ENCODE measurements at regions not wholly inside any gene's neighbourhood (a gene's known extent, or its start where the extent isn't known, plus 50 kb on each side); places are given as distances from the start of the nearest gene placed in this dataset.

DNA sequence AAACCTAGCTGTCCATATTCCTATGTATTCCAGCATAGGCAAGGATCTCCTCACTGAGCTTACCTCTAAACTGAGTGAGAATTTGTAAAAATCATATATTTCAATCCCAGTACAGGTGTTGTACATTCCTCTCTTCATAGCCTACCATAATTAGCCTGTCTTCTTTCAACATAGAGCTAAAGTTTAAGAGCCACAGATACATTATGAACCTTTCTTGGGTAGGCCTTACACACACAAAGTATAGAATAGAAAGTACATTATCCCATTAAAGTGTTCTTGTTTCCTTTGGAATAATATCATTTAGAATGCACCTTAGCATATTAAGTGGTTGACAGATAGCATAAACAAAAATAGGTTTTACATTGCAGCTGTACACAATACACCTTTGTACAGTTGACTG is 282.1 kb upstream of the TMEM161B start:
- Histone ChIP-seq H3K36me3 (no peaks in the 10 kb centered on the region), H3K9me3 (no peaks in the 10 kb centered on the region), H3K4me1 (no peaks in the 10 kb centered on the region), H3K27me3 (no peaks in the 10 kb centered on the region), H3K4me3 (no peak overlapping the region), H3K27ac (no peak overlapping the region)
- DNase-seq, result no peak
- TF ChIP-seq, protein P1, sequence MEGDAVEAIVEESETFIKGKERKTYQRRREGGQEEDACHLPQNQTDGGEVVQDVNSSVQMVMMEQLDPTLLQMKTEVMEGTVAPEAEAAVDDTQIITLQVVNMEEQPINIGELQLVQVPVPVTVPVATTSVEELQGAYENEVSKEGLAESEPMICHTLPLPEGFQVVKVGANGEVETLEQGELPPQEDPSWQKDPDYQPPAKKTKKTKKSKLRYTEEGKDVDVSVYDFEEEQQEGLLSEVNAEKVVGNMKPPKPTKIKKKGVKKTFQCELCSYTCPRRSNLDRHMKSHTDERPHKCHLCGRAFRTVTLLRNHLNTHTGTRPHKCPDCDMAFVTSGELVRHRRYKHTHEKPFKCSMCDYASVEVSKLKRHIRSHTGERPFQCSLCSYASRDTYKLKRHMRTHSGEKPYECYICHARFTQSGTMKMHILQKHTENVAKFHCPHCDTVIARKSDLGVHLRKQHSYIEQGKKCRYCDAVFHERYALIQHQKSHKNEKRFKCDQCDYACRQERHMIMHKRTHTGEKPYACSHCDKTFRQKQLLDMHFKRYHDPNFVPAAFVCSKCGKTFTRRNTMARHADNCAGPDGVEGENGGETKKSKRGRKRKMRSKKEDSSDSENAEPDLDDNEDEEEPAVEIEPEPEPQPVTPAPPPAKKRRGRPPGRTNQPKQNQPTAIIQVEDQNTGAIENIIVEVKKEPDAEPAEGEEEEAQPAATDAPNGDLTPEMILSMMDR (IDR thresholded peaks at IDR 0.05), result no peak
- no peak for TF ChIP-seq POLR2A (IDR thresholded peaks at IDR 0.05)

DNA sequence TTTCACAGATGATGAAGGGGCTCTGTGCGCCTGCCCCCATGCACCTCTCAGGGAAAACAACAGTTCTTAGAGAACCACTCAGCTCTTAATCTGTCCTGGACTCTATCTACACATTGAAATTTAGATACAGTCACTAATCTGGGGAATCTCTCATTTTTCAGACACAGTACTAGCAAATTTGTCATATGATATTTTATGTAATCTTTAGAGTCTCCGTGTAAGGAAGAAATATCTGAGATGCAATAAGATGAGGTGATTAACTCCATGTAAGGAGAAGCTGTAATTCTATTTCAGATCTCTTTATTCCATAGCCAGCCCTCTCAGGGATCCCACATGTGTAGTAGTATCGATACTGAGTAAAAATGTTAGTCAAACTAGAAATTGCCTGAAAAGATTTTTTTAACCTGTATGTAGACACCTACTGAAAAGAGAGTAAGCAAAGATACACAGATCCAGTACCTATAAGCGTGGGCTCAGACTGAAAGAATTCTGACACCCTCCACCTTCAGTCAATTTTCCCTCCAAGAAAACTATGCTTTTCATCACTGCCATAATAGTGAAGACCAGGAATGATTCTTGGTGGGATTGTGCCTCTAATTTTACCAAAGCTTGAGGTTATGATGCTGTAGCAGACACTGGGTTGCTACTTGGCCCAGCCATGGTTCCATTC is 279.6 kb upstream of the TMEM161B start:
- no peak for TF ChIP-seq POLR2A (IDR thresholded peaks at IDR 0.05)
- TF ChIP-seq, protein P1 (IDR thresholded peaks at IDR 0.05), result no peak
- H3K36me3 ChIP-seq, result no peaks in the 10 kb centered on the region
- no peak overlapping the region for H3K4me3 ChIP-seq
- H3K27ac ChIP-seq, result no peak overlapping the region
- no peaks in the 10 kb centered on the region for H3K9me3 ChIP-seq
- no peak for DNase-seq
- H3K27me3 ChIP-seq, result no peaks in the 10 kb centered on the region
- no peaks in the 10 kb centered on the region for H3K4me1 ChIP-seq

DNA sequence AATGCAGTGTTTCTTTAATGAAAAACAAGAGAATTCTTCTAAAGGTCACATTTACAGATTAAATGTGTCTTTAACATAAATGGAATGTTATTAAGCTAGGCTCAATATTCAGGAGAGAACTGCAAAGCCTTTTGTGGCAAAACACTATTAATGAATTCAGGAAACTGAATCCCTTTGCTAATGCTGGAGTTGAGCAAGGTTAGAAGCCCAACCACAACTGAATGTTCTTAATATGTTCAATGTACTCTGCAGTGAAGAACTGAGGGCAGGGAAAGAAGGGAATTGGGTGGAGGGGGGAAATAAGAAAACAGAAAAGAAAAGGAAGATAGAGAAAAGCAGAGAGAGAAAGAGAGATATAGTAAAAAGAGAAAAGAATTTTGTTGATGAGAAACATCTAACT is 276.7 kb upstream of the TMEM161B start:
- H3K36me3 ChIP-seq, result no peaks in the 10 kb centered on the region
- TF ChIP-seq, protein P1 (IDR thresholded peaks at IDR 0.05), result no peak
- TF ChIP-seq POLR2A (IDR thresholded peaks at IDR 0.05), result no peak
- H3K27ac ChIP-seq, result no peak overlapping the region
- H3K9me3 ChIP-seq, result no peaks in the 10 kb centered on the region
- H3K4me1 ChIP-seq, result no peaks in the 10 kb centered on the region
- no peaks in the 10 kb centered on the region for H3K27me3 ChIP-seq
- DNase-seq, result no peak
- no peak overlapping the region for H3K4me3 ChIP-seq

DNA sequence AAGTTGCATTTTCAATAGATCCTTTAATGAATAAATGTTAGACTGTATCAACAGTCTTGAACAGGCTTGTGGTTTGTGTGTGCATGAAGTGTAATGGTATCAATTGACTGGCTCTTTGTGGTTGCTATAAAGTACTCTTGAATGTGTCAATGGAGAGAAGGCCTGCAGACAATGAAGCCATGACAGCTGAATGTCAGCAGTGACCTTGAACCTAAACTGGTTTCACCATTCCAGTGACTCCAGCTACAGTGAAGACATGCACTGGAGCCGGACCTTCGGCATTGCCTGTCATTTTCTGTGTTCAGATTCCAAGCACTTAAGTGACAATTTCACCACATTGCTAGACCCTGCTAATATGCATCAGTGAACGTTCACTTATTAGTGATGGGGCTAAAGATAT is 276.0 kb upstream of the TMEM161B start:
- no peak for DNase-seq
- Histone ChIP-seq H3K4me3 (no peak overlapping the region), H3K27me3 (no peaks in the 10 kb centered on the region), H3K9me3 (no peaks in the 10 kb centered on the region), H3K36me3 (no peaks in the 10 kb centered on the region), H3K4me1 (no peaks in the 10 kb centered on the region), H3K27ac (no peak overlapping the region)
- TF ChIP-seq, protein P1 (IDR thresholded peaks at IDR 0.05), result no peak
- no peak for TF ChIP-seq POLR2A (IDR thresholded peaks at IDR 0.05)

DNA sequence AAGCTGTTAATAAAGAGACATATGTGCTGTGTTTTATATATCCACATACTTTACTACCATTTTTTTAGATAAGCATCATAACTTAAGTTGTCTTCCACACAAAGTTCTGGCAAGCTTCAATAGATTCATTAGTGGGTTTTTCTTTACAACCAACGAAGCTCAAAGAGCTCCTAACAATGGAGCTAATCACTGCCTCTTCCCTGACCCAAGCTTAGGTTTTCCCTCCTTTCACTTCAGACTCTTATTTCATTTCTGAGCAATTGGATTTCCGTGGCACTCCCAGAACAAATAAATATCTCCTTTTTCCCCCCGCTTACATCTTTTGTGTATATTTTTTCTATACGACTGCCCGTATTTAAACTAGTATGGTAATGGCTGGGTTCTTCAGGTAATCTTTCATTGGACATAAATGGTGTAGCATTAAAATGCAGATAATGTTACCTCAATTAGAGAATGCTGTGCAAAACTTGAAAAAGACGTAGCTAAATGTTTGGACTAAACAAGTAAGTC is 275.5 kb upstream of the TMEM161B start:
- H3K4me3 ChIP-seq, result no peak overlapping the region
- no peaks in the 10 kb centered on the region for H3K9me3 ChIP-seq
- DNase-seq, result no peak
- H3K36me3 ChIP-seq, result no peaks in the 10 kb centered on the region
- H3K27me3 ChIP-seq, result no peaks in the 10 kb centered on the region
- no peaks in the 10 kb centered on the region for H3K4me1 ChIP-seq
- no peak overlapping the region for H3K27ac ChIP-seq
- no peak for TF ChIP-seq POLR2A (IDR thresholded peaks at IDR 0.05)
- TF ChIP-seq, protein P1 (IDR thresholded peaks at IDR 0.05), result no peak
